OCI-LY3 (cell line): ENCODE measurements at regions not wholly inside any gene's neighbourhood (a gene's known extent, or its start where the extent isn't known, plus 50 kb on each side); places are given as distances from the start of the nearest gene placed in this dataset.

Experiments
- H2AFZ ChIP-seq: fragments of 200-600, 300-600 bp; shearing (Covaris generic); 2 replicates; pipeline ENCODE4 v1.6.0; 2014; ENCODE audit warnings: antibody characterized with exemption, low read depth, low read length
- H3K27ac ChIP-seq: fragments of 200-600, 300-600 bp; sonication (generic); 2 replicates; pipeline ENCODE4 v1.5.1; 2014; ENCODE audit warnings: mild to moderate bottlenecking, low read length, moderate library complexity, mixed read lengths
- H3K27me3 ChIP-seq: fragments of 200-600, 300-600 bp; sonication (generic); 2 replicates; pipeline ENCODE4 v1.6.1; 2014; ENCODE audit warnings: low read depth, low read length, mixed read lengths
- H3K36me3 ChIP-seq: fragments of 200-600, 300-600 bp; sonication (generic); replicated peaks from 2 replicates; pipeline ENCODE3; 2014; ENCODE audit warnings: low read depth, low read length, mixed read lengths
- H3K4me1 ChIP-seq: fragments of 300-600, 200-600 bp; sonication (generic); 2 replicates; pipeline ENCODE4 v1.6.1; 2014; ENCODE audit warnings: low read length, mixed read lengths
- H3K4me2 ChIP-seq: fragments of 200-600, 300-600 bp; sonication (generic); 2 replicates; pipeline ENCODE4 v1.6.1; 2014; ENCODE audit warnings: low read length, mixed read lengths
- H3K4me3 ChIP-seq: fragments of 300-600, 200-600 bp; sonication (generic); 2 replicates; pipeline ENCODE4 v1.5.1; 2014; ENCODE audit warnings: antibody characterized with exemption, mild to moderate bottlenecking, low read length, moderate library complexity
- H3K79me2 ChIP-seq: fragments of 300-600, 200-600 bp; shearing (Covaris generic); 2 replicates; pipeline ENCODE4 v1.6.1; 2014; ENCODE audit warnings: mild to moderate bottlenecking, low read length, mixed read lengths
- H3K9ac ChIP-seq: fragments of 300-600, 200-600 bp; shearing (Covaris generic); 2 replicates; pipeline ENCODE4 v1.6.0; 2014; ENCODE audit warnings: mild to moderate bottlenecking, low read length, moderate library complexity
- H3K9me3 ChIP-seq: fragments of 200-600, 300-600 bp; shearing (Covaris generic); 2 replicates; pipeline ENCODE4 v1.6.1; 2014; ENCODE audit warnings: low read length, mixed read lengths; ENCODE audit not compliant: insufficient read depth
- H4K20me1 ChIP-seq: fragments of 200-600, 300-600 bp; sonication (generic); 2 replicates; pipeline ENCODE4 v1.6.1; 2016; ENCODE audit warnings: low read length, mixed read lengths; ENCODE audit not compliant: insufficient read depth
- CTCF ChIP-seq: fragments of 200-600, 300-600 bp; sonication (generic); IDR thresholded peaks from 2 replicates; pipeline ENCODE4 v1.5.1; 2014; ENCODE audit warnings: antibody characterized with exemption, low read length, low read depth
- EZH2phosphoT487 ChIP-seq: fragments of 200-600 bp; shearing (Covaris generic); IDR thresholded peaks from 2 replicates; pipeline ENCODE4 v1.6.1; 2018; ENCODE audit warnings: antibody characterized with exemption, mixed run types, low read depth

- Histone ChIP-seq H3K27me3 (no peaks in the 10 kb centered on the region), H3K9ac (no peak overlapping the region), H2AFZ (no peak overlapping the region), H4K20me1 (no peaks in the 10 kb centered on the region), H3K4me3 (no peak overlapping the region), H3K4me1 (no peaks in the 10 kb centered on the region), H3K36me3 (no peaks in the 10 kb centered on the region), H3K27ac (no peak overlapping the region), H3K9me3 (no peaks in the 10 kb centered on the region), H3K4me2 (no peak overlapping the region), H3K79me2 (no peaks in the 10 kb centered on the region)
- no peak for TF ChIP-seq CTCF
- no peak for TF ChIP-seq EZH2phosphoT487
Measured at GRCh38 chr1:72521659-72522058, 239.3 kb upstream of the NEGR1 start.

- Histone ChIP-seq H3K79me2 (no peaks in the 10 kb centered on the region), H3K4me1 (no peaks in the 10 kb centered on the region), H3K27me3 (no peaks in the 10 kb centered on the region), H3K27ac (no peak overlapping the region), H3K9ac (no peak overlapping the region), H2AFZ (no peak overlapping the region), H4K20me1 (no peaks in the 10 kb centered on the region), H3K4me3 (no peak overlapping the region), H3K4me2 (no peak overlapping the region), H3K9me3 (no peaks in the 10 kb centered on the region), H3K36me3 (no peaks in the 10 kb centered on the region)
- TF ChIP-seq EZH2phosphoT487 (no peak), CTCF (no peak)
Measured at GRCh38 chr1:72516826-72517225, 234.5 kb upstream of the NEGR1 start.

- TF ChIP-seq EZH2phosphoT487 (no peak), CTCF (no peak)
- H3K36me3 ChIP-seq, result no peaks in the 10 kb centered on the region
- no peaks in the 10 kb centered on the region for H4K20me1 ChIP-seq
- no peaks in the 10 kb centered on the region for H3K79me2 ChIP-seq
- no peaks in the 10 kb centered on the region for H3K4me1 ChIP-seq
- no peak overlapping the region for H3K4me2 ChIP-seq
- no peak overlapping the region for H3K4me3 ChIP-seq
- no peaks in the 10 kb centered on the region for H3K9me3 ChIP-seq
- no peak overlapping the region for H2AFZ ChIP-seq
- H3K9ac ChIP-seq, result no peak overlapping the region
- no peak overlapping the region for H3K27ac ChIP-seq
- H3K27me3 ChIP-seq, result no peaks in the 10 kb centered on the region
Measured at GRCh38 chr1:72516264-72516663, 233.9 kb upstream of the NEGR1 start.

GRCh38 chr1:72498371-72498770 lies 216.0 kb upstream of the NEGR1 start:
- Histone ChIP-seq H3K4me3 (no peak overlapping the region), H3K4me2 (no peak overlapping the region), H3K27me3 (no peaks in the 10 kb centered on the region), H3K9ac (no peak overlapping the region), H3K79me2 (no peaks in the 10 kb centered on the region), H2AFZ (no peak overlapping the region), H4K20me1 (no peaks in the 10 kb centered on the region), H3K27ac (no peak overlapping the region), H3K36me3 (no peaks in the 10 kb centered on the region), H3K4me1 (no peaks in the 10 kb centered on the region), H3K9me3 (no peaks in the 10 kb centered on the region)
- TF ChIP-seq CTCF, result no peak
- no peak for TF ChIP-seq EZH2phosphoT487
